GM12801 (cell line): ENCODE measurements at regions not wholly inside any gene's neighbourhood (a gene's known extent, or its start where the extent isn't known, plus 50 kb on each side); places are given as distances from the start of the nearest gene placed in this dataset.

ENCODE experiments used
- CTCF ChIP-seq: IDR thresholded peaks from one replicate; pipeline ENCODE4 v1.5.1; 2011; ENCODE audit warnings: control low read depth; ENCODE audit not compliant: insufficient read length; ENCODE audit errors: extremely low read depth

- TF ChIP-seq CTCF: no peak
Measured at GRCh38 chr2:103484906-103485305, 723.1 kb downstream of the TMEM182 start.

GRCh38 chr2:103496850-103497249 is 735.0 kb downstream of the TMEM182 start:
- no peak for TF ChIP-seq CTCF

- no peak for TF ChIP-seq CTCF
Measured at GRCh38 chr2:103506812-103507211, 745.0 kb downstream of the TMEM182 start.

- no peak for TF ChIP-seq CTCF
Measured at GRCh38 chr2:103512442-103512841, 750.6 kb downstream of the TMEM182 start.

GRCh38 chr2:103520547-103520946 is 758.7 kb downstream of the TMEM182 start:
- no peak for TF ChIP-seq CTCF

GRCh38 chr2:103525756-103526155 is 763.9 kb downstream of the TMEM182 start:
- TF ChIP-seq CTCF: no peak

GRCh38 chr2:103526757-103527156 is 764.9 kb downstream of the TMEM182 start:
- TF ChIP-seq CTCF: no peak

- no peak for TF ChIP-seq CTCF
Measured at GRCh38 chr2:103527278-103527677, 765.4 kb downstream of the TMEM182 start.
